T-helper 2 cell treated with Interferon-gamma antibody and Interleukin-4, amounts not matched to agents 100 ng/mL and 5 ng/mL, for 36 hours (primary cell): ENCODE measurements at regions not wholly inside any gene's neighbourhood (a gene's known extent, or its start where the extent isn't known, plus 50 kb on each side); places are given as distances from the start of the nearest gene placed in this dataset.
"Not testable (repeated sequence)": the region's sequence is repeated elsewhere in the genome, so short reads cannot be mapped to it uniquely, and the experiment has no call there.

Experiments used
- intact Hi-C: fragments of 100-400 bp; cut with micrococcal nuclease; formaldehyde crosslinking; loops from one replicate; pipeline ENCODE4 v1.15.1; 2023

- intact Hi-C loops: no loop called here
Measured at GRCh38 chrX:122168241-122168640, 1015.8 kb upstream of the GRIA3 start.

DNA sequence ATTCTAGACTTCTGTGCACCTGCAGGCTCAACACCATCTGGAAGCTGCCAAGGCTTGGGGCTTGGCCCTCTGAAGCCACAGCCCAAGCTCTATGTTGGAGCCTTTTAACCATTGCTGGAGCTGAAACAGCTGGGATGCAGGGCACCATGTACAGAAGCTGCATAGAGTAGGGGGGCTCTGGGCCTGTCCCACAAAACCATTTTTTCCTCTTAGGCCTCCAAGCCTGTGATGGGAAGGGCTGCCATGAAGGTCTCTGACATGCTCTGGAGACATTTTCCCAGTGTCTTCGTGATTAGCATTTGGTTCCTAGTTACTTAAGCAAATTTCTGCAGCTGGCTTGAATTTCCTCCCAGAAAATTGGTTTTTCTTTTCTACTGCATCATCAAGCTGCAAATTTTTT lies 999.3 kb upstream of the GRIA3 start:
- intact Hi-C loops: no loop called here

DNA sequence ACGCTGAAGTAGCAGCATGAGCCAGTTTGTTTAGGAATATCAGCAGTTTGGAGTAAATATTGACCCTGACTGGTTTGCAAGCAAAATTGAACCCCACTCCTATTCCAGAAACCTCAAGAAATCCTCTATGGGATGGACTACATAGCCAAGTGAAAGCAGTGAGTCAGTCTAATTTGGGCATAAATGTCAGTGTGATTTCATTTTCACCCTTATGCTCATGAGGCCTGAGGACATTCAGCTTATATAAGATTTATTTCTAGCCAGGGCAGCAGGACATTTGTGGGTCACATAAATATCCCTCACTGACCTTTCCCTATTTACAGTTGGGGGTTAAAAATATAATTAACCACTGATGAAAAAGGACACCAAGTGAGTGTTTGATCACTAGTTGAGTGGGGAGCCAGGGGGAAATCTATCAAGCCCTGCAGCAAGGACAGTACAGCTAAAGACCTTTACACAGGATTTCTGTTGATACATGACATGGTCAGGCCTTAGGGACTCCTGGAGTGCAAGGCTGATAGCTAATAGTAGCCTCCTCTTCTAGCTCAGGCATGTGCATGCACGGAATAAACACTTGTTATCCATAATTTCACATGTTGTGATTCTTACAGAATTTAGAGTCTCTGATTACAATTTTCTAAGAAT lies 996.9 kb upstream of the GRIA3 start:
- intact Hi-C loops: no loop called here

DNA sequence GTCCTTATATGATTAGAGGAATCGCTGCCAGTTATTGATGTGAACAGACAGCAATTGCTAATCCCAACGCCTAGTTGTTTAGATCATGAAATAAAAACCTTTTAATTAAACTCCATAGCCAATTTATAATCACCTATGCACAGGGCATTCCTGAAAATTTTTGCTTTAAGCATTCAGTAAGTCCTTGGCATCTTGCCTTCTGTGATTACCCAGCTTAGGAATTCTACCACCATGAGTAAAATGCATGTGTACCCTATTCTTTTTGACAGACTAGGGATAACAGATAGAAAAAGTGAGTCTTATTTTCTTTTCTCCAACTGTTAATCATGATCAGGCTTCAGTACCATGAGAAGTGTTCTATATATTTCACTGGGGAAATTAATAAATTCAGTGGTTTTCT lies 995.3 kb upstream of the GRIA3 start:
- intact Hi-C loops: no loop called here

DNA sequence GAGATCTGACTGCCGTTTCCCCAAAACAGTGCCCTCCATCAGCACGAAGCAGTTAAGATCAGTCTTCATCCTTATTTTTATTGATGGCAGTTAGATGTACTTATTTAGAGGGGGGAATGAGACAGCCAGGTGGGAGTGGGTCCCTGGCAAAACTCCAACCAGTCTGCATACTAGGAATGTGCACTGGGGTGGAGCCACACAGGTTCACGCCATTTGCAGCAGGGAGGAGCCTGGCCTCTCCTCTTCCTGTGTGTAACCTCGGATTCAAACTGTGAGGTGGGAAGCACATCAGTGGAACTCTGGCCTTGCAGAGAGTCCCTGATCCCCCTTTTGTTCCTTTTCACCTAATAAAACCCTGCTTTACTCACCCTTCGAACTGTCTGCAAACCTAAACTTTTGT lies 987.7 kb upstream of the GRIA3 start:
- intact Hi-C loops: no loop called here

DNA sequence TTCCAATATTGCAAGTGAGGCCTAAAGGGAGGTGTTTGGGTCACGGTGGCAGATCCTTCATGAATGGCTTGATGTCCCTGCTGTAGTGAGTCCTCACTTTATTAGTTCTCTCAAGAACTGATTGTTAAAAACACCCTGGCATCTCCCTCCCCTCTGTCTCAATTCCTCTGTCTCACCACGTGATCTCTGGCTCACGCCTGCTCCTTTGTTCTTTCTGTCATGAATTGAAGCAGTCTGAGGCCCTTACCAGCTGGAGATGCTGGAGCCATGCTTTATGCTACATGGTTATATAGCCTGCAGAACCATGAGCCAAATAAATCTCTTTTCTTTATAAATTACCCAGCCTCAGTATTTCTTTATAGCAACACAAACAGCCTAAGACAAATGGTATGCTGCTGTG lies 980.7 kb upstream of the GRIA3 start:
- intact Hi-C loops: no loop called here

- intact Hi-C loops: no loop called here
Measured at GRCh38 chrX:122218666-122219065, 965.4 kb upstream of the GRIA3 start.

DNA sequence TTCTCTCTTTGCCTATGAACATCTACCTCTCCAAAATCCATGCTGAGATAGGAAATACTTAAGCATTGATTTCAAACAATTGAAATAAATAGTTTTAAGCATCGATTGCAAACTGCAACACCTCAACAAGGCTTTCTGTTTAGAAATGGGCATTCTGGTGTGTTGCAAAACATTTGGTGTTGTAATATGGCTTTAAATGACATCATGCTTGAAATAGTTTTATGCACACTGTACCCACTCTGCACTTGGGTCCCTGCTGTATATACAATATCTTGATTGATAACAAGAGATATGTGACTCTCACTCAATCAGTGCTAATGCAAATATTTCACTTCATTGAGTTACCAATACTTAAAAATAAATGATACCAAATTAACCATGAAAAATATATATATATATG lies 964.9 kb upstream of the GRIA3 start:
- intact Hi-C loops: no loop called here

- intact Hi-C loops: no loop called here
Measured at GRCh38 chrX:122219735-122220134, 964.3 kb upstream of the GRIA3 start.

DNA sequence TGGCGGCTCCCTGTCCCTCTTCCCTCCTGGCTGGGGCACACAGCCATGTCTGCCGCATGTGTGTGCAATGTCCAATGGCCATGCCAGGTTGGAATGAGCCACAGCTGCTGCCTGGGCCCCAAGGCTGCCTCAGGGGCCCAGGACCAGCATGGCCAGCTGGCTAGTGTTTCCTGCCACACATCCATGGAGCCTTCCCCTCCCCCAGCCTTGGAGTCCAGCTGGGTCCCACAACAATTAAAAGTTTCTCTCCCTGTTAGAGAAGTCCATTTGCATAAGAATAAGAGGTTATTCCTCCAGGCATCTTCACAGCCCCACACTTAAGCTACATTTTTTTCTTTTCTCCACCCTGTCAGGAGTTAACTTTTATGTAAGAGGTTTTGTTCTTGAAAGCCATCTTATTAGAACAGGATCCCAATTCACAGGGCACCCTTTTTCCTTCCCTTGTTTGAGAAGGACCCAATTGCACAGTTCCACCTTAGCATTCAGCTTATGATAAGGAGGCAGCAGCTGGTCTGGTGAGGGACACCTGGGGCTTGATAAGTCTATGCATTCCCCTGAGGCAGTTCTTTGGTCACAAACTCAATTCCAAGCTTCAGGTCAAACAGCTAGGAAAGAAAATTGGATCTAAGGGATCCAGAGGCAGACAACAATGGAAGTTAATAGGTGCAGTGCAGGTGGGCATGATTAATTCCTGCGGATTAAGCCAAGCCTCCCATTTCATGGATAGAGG lies 963.3 kb upstream of the GRIA3 start:
- intact Hi-C loops: no loop called here

DNA sequence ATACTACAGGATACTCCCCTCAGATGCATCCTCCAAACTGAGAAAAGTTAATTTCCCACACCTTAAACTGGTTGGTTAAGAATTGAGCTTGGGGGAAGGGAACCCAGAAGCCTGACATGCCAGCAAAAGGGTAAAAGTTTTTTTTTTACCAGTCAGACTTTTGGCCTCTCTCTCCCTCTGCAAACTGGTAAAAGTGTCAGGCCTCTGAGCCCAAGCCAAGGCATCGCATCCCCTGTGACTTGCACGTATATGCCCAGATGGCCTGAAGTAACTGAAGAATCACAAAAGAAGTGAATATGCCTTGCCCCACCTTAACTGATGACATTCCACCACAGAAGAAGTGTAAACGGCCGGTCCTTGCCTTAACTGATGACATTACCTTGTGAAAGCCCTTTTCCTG lies 962.3 kb upstream of the GRIA3 start:
- intact Hi-C loops: not testable (repeated sequence)

- intact Hi-C loops: not testable (repeated sequence)
Measured at GRCh38 chrX:122224137-122224536, 959.9 kb upstream of the GRIA3 start.

DNA sequence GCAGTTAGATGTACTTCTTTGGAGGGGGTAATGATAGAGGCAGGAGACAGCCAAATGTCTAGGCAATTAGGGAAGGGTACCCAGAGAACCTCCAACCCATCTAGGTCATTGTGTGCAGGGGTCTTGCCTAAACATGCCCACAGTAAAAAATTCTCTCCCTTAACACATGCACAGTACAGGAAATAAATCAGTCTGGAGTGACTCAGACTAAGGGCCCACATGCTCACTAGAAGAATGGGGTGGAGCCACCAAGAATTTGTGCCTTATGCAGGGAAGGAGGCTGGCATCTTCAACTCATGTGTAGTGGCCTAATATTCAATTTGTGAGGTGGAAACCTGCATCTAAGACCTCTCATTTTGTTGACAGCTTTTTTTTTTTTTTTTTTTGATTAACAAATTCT lies 945.3 kb upstream of the GRIA3 start:
- intact Hi-C loops: no loop called here

DNA sequence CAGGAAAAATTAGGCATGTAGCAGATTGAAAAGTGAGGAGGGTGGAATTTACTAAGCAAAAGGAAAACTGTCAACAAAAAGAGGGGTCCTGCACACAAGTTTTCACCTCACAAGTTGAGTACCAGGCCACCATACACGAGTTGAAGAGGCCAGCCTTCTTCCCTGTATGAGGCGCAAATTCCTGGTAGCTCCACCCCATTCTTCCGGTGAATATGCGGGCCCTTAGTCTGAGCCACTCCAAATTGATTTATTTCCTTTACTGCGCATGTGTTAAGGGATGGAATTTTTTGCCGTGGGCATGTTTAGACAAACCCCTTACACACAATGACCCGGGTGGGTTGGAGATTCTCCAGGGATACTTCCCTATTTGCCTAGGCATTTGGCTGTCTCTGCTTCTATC lies 942.1 kb upstream of the GRIA3 start:
- intact Hi-C loops: no loop called here

DNA sequence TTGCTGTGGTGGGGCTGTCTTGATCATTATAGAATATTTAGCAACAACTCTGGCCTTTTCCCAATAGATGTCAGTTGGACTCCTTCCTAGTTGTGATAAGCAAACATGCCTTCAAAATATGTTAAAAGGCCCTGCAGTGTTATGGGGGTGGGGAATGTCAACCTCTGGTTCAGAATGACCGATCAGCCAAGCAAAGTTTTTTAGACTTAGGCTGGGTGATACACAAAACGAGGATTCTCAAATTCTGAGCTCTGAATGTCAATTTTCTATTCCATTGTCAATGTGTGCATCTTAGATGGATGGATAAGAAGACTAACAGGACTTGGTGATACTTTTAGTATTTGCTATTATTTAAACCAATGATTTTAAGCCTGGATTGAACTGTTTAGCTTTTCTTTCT lies 940.0 kb upstream of the GRIA3 start:
- intact Hi-C loops: no loop called here

- intact Hi-C loops: no loop called here
Measured at GRCh38 chrX:122245175-122245574, 938.9 kb upstream of the GRIA3 start.

- intact Hi-C loops: no loop called here
Measured at GRCh38 chrX:122245943-122246342, 938.1 kb upstream of the GRIA3 start.

DNA sequence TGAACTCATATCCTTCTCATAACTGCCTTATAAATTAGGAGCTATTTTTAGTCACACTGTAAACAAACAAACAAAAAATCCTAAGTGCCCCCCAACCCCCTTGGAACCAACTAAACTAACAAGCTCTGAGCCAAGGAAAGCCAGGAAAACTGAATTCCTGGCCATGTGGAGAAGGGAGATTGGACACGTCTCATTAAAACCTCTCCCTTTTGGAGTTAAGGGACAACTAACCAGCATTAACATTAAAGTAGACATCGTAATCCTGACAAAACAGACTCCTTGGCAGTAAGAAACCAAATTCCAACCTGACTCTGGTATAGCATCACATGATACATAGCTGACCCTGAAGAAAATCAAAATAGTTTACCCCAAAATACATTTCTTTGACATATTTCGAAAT lies 937.1 kb upstream of the GRIA3 start:
- intact Hi-C loops: no loop called here

DNA sequence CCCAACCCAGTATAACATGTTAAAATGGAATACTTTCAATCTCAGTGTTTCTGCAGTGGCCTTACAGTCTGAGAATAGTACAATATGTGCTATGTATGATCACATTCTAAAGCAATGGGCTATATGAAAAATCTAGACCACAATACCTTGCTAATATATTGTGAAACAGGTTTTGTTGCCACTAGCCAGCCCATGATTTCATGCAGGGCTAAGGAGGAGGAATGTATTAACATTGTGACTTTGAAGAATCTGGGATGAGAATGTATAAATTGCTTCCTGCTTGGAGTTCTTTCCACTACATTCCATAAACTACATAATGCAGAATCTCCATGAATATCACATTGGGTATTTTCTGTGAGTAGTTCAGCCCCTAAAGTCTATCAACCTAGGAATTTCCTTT lies 935.4 kb upstream of the GRIA3 start:
- intact Hi-C loops: no loop called here

GRCh38 chrX:122252454-122252853 lies 931.6 kb upstream of the GRIA3 start:
- intact Hi-C loops: no loop called here

- intact Hi-C loops: no loop called here
Measured at GRCh38 chrX:122268353-122268752, 915.7 kb upstream of the GRIA3 start.

- intact Hi-C loops: no loop called here
Measured at GRCh38 chrX:122269243-122269781, 914.8 kb upstream of the GRIA3 start.
